Chondrocyte (in vitro differentiated cells): ENCODE measurements at regions not wholly inside any gene's neighbourhood (a gene's known extent, or its start where the extent isn't known, plus 50 kb on each side); places are given as distances from the start of the nearest gene placed in this dataset.

Experiments
- DNase-seq: peaks from one replicate; pipeline ENCODE4 v3.0.0; 2021; ENCODE audit warnings: mixed read lengths, low spot score
- H3K27ac Mint-ChIP-seq: one replicate; pipeline ENCODE4 v1.8.0; 2021; ENCODE audit warnings: mild to moderate bottlenecking, moderate library complexity, mixed read lengths; ENCODE audit not compliant: unreplicated experiment
- H3K27me3 Mint-ChIP-seq: 2 replicates; pipeline ENCODE4 v1.8.0; 2021; ENCODE audit warnings: low read depth, mixed read lengths
- H3K36me3 Mint-ChIP-seq: 2 replicates; pipeline ENCODE4 v1.8.0; 2021; ENCODE audit warnings: low read depth, mixed read lengths
- H3K4me1 Mint-ChIP-seq: 2 replicates; pipeline ENCODE4 v1.8.0; 2021; ENCODE audit warnings: low read depth, mild to moderate bottlenecking, mixed read lengths
- H3K4me3 Mint-ChIP-seq: one replicate; pipeline ENCODE4 v1.8.0; 2021; ENCODE audit warnings: mild to moderate bottlenecking, moderate library complexity, mixed read lengths; ENCODE audit not compliant: unreplicated experiment
- H3K9me3 Mint-ChIP-seq: 2 replicates; pipeline ENCODE4 v1.8.0; 2021; ENCODE audit warnings: low read depth, mixed read lengths
- CTCF ChIP-seq: fragments of 200-600 bp; sonication (generic); IDR thresholded peaks from 2 replicates; pipeline ENCODE4 v1.5.0; 2021; ENCODE audit warnings: antibody characterized with exemption, mild to moderate bottlenecking, moderate library complexity

DNA sequence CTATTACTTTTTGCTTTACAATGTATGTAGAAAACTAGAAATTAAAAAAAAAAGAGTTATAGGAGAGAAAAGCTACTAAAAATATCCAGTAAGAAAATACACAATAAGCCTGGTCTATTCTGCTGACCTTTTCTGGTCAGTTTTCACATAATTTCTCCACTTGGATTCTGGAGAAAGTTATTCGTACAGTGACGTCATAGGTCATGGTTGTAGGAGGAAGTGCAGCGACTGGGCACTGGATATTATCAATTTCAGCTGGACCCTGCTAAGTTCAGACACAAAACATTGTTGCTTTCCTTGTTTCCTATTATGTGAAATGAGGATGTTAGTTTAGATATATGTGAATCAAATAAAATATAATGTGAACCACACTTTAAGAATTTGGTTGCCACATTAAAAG lies 201.2 kb downstream of the MTRR start:
- Mint-ChIP-seq H3K9me3 (no peaks in the 10 kb centered on the region), H3K36me3 (no peaks in the 10 kb centered on the region), H3K4me1 (no peaks in the 10 kb centered on the region), H3K27ac (no peak overlapping the region), H3K27me3 (peaks cover under 1% of the 10 kb centered on the region), H3K4me3 (no peak overlapping the region)
- no peak for TF ChIP-seq CTCF
- no peak for DNase-seq

DNA sequence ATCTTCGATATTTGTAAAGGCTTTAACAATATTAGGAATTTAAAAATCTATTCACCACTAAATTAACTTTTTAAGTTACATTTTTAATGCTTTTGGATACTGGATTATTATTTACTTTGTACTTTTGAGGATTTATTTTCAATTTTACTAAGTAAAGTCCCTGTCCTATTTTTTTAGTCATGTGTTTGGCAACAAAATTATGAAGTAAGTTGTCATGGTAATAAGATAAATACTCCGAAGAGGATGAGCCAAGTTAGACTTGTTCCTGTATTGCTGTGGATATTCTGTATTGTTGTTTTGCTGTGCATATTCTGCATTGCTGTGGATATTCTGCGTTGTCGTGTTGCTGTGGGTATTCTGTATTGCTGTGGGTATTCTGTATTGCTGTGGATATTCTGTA lies 210.1 kb downstream of the MTRR start:
- no peaks in the 10 kb centered on the region for H3K4me1 Mint-ChIP-seq
- H3K27me3 Mint-ChIP-seq, result peaks cover 4% of the 10 kb centered on the region
- peaks cover 8% of the 10 kb centered on the region for H3K9me3 Mint-ChIP-seq
- no peak overlapping the region for H3K27ac Mint-ChIP-seq
- DNase-seq, result no peak
- TF ChIP-seq CTCF, result no peak
- no peak overlapping the region for H3K4me3 Mint-ChIP-seq
- no peaks in the 10 kb centered on the region for H3K36me3 Mint-ChIP-seq

- Mint-ChIP-seq H3K4me3 (no peak overlapping the region), H3K27ac (no peak overlapping the region), H3K4me1 (no peaks in the 10 kb centered on the region), H3K36me3 (no peaks in the 10 kb centered on the region), H3K9me3 (peaks cover 8% of the 10 kb centered on the region), H3K27me3 (peaks cover 4% of the 10 kb centered on the region)
- no peak for TF ChIP-seq CTCF
- DNase-seq, result no peak
These were observed 212.2 kb downstream of the MTRR start for GRCh38 chr5:8081179-8081578.

- H3K27me3 Mint-ChIP-seq, result no peaks in the 10 kb centered on the region
- H3K9me3 Mint-ChIP-seq, result peaks cover 11% of the 10 kb centered on the region
- no peak for TF ChIP-seq CTCF
- DNase-seq, result no peak
- H3K4me1 Mint-ChIP-seq, result no peaks in the 10 kb centered on the region
- H3K36me3 Mint-ChIP-seq, result no peaks in the 10 kb centered on the region
- no peak overlapping the region for H3K4me3 Mint-ChIP-seq
- no peak overlapping the region for H3K27ac Mint-ChIP-seq
These were observed 224.7 kb downstream of the MTRR start for GRCh38 chr5:8093669-8094068.

DNA sequence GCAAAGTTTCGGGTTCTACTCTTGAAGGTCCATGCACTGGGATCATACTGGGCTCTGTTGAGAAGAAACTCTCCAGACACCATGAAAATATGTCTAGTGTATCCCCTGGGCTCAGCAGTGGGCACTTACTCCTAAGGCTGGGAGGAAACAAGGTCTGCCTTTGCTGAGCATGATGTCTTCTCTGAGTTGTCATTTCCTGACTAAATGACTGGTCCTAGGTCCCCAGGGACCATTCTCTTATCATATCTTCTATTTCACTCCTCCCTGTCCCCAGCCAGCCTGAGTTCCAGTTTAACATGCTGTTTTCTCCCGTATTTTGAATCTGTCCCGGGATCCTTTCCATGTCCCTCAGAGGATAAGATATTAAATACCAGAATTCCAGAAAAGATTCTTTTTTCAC lies 225.4 kb downstream of the MTRR start:
- Mint-ChIP-seq H3K27ac (no peak overlapping the region), H3K4me1 (no peaks in the 10 kb centered on the region), H3K27me3 (no peaks in the 10 kb centered on the region), H3K36me3 (no peaks in the 10 kb centered on the region), H3K4me3 (no peak overlapping the region), H3K9me3 (peaks cover 10% of the 10 kb centered on the region)
- DNase-seq, result no peak
- TF ChIP-seq CTCF, result no peak
